Right cardiac atrium (tissue), 5 donors: ENCODE measurements at regions not wholly inside any gene's neighbourhood (a gene's known extent, or its start where the extent isn't known, plus 50 kb on each side); places are given as distances from the start of the nearest gene placed in this dataset.

Experiments used
- ATAC-seq, 2 donors: fragments of 200-7000 bp; cut with Tn5 transposase; one replicate each; pipeline versions ENCODE4 v1.8.0 to v1.9.1; 2020; ENCODE audit warnings: moderate library complexity in 2 of 2, mild to moderate bottlenecking in 1 of 2
- DNase-seq, 3 donors: peaks; one replicate each; pipeline ENCODE4 v3.0.0-alpha.2; 2020
- H3K27ac ChIP-seq: one replicate; pipeline ENCODE4 v1.5.1; 2013; ENCODE audit warnings: mild to moderate bottlenecking, low read length, control low read depth, moderate library complexity
- H3K27me3 ChIP-seq: one replicate; pipeline ENCODE4 v1.6.1; 2013; ENCODE audit not compliant: control insufficient read depth, insufficient read depth
- H3K4me1 ChIP-seq: one replicate; pipeline ENCODE4 v1.6.1; 2013; ENCODE audit warnings: low read length; ENCODE audit not compliant: control insufficient read depth, insufficient read depth
- H3K4me3 ChIP-seq: one replicate; pipeline ENCODE4 v1.5.1; 2013; ENCODE audit warnings: low read length, control low read depth
- H3K9me3 ChIP-seq: one replicate; pipeline ENCODE4 v1.6.1; 2013; ENCODE audit warnings: low read length; ENCODE audit not compliant: control insufficient read depth
- WGBS: extraction: QIAGEN DNeasy Blood & Tissue Kit; methylation state at CpG from one replicate; pipeline ENCODE4 v1.1.7; 2013; 5-methylcytosine and 5-hydroxymethylcytosine counted together
- intact Hi-C, 4 donors: fragments of 100-400 bp; cut with DNase I; formaldehyde crosslinking; loops; one replicate each; pipeline versions ENCODE4 v1.11.0 to v1.14.0; 2022 to 2023
- donor health status: healthy with polysubstance abuse.
- donor health status: DM: no; HTN: yes; CAD: no.
- donor health status: DM: no; HTN: no; CAD: no.
- donor health status: DM: no; HTN: yes; CAD: no; lungs with severe emphysema.
- donor health status: DM: yes; HTN: yes; CAD: no.

GRCh38 chr3:186469525-186469924, 74.7 kb downstream of the CRYGS start:
- intact Hi-C loops, result no loop called here
- no peaks in the 10 kb centered on the region for H3K4me1 ChIP-seq
- 72% methylated on average over 4 of the region's 4 CpGs for WGBS
- H3K27me3 ChIP-seq, result no peaks in the 10 kb centered on the region
- DNase-seq (no peak), ATAC-seq (no peak)
- no peak overlapping the region for H3K4me3 ChIP-seq
- H3K9me3 ChIP-seq, result no peaks in the 10 kb centered on the region
- H3K27ac ChIP-seq, result no peak overlapping the region

- Histone ChIP-seq H3K9me3 (no peaks in the 10 kb centered on the region), H3K4me3 (no peak overlapping the region), H3K27ac (no peak overlapping the region), H3K27me3 (no peaks in the 10 kb centered on the region), H3K4me1 (no peaks in the 10 kb centered on the region)
- WGBS, result 68% methylated on average over 2 of the region's 2 CpGs
- intact Hi-C loops, result no loop called here
- DNase-seq (no peak), ATAC-seq (no peak)
These were observed 76.2 kb downstream of the CRYGS start for GRCh38 chr3:186467969-186468368.

GRCh38 chr3:186466391-186466974, 77.7 kb downstream of the CRYGS start:
- H3K9me3 ChIP-seq, result no peaks in the 10 kb centered on the region
- DNase-seq (no peak), ATAC-seq (no peak)
- 32% methylated on average over 3 of the region's 3 CpGs for WGBS
- no peaks in the 10 kb centered on the region for H3K27me3 ChIP-seq
- intact Hi-C loops, result no loop called here
- H3K4me1 ChIP-seq, result no peaks in the 10 kb centered on the region
- no peak overlapping the region for H3K27ac ChIP-seq
- H3K4me3 ChIP-seq, result no peak overlapping the region

GRCh38 chr3:186465508-186465907, 78.7 kb downstream of the CRYGS start:
- DNase-seq (no peak), ATAC-seq (no peak)
- Histone ChIP-seq H3K27me3 (no peaks in the 10 kb centered on the region), H3K4me3 (no peak overlapping the region), H3K4me1 (no peaks in the 10 kb centered on the region), H3K27ac (no peak overlapping the region), H3K9me3 (no peaks in the 10 kb centered on the region)
- WGBS, result 94% methylated on average over 2 of the region's 2 CpGs
- intact Hi-C loops, result no loop called here

GRCh38 chr3:186464424-186465093, 79.6 kb downstream of the CRYGS start:
- H3K4me3 ChIP-seq, result no peak overlapping the region
- WGBS, result 90% methylated on average over 3 of the region's 3 CpGs

GRCh38 chr3:186461141-186461540, 83.0 kb downstream of the CRYGS start:
- H3K9me3 ChIP-seq, result no peaks in the 10 kb centered on the region
- intact Hi-C loops, result no loop called here
- 59% methylated on average over 1 of the region's 1 CpG for WGBS
- H3K4me3 ChIP-seq, result no peak overlapping the region
- H3K27ac ChIP-seq, result no peak overlapping the region
- ATAC-seq, result no peak
- no peaks in the 10 kb centered on the region for H3K27me3 ChIP-seq
- no peaks in the 10 kb centered on the region for H3K4me1 ChIP-seq
- no peak for DNase-seq

More at GRCh38 chr3:186464424-186465093, 79.6 kb downstream of the CRYGS start:
- H3K27ac ChIP-seq, result no peak overlapping the region
- H3K27me3 ChIP-seq, result no peaks in the 10 kb centered on the region
- no peaks in the 10 kb centered on the region for H3K4me1 ChIP-seq
- intact Hi-C loops, result no loop called here
- no peak for ATAC-seq
- no peaks in the 10 kb centered on the region for H3K9me3 ChIP-seq
- DNase-seq, result no peak

- no peaks in the 10 kb centered on the region for H3K9me3 ChIP-seq
- DNase-seq (no peak), ATAC-seq (no peak)
- no peaks in the 10 kb centered on the region for H3K4me1 ChIP-seq
- no peak overlapping the region for H3K27ac ChIP-seq
- no peak overlapping the region for H3K4me3 ChIP-seq
- H3K27me3 ChIP-seq, result no peaks in the 10 kb centered on the region
- WGBS, result 68% methylated on average over 2 of the region's 2 CpGs
- intact Hi-C loops, result no loop called here
These were observed 85.1 kb downstream of the CRYGS start for GRCh38 chr3:186459108-186459467.

- no peaks in the 10 kb centered on the region for H3K4me1 ChIP-seq
- H3K27ac ChIP-seq, result no peak overlapping the region
- DNase-seq, result no peak
- H3K9me3 ChIP-seq, result no peaks in the 10 kb centered on the region
- intact Hi-C loops, result no loop called here
- WGBS, result 60% methylated on average over 6 of the region's 6 CpGs
- no peaks in the 10 kb centered on the region for H3K27me3 ChIP-seq
- no peak overlapping the region for H3K4me3 ChIP-seq
- ATAC-seq, result no peak
These were observed 85.7 kb downstream of the CRYGS start for GRCh38 chr3:186458306-186459107.

- 86% methylated on average over 5 of the region's 5 CpGs for WGBS
- H3K27ac ChIP-seq, result no peak overlapping the region
- no peak for ATAC-seq
- no peak overlapping the region for H3K4me3 ChIP-seq
- DNase-seq, result no peak
- intact Hi-C loops, result no loop called here
- H3K9me3 ChIP-seq, result no peaks in the 10 kb centered on the region
- H3K27me3 ChIP-seq, result no peaks in the 10 kb centered on the region
- no peaks in the 10 kb centered on the region for H3K4me1 ChIP-seq
These were observed 86.9 kb downstream of the CRYGS start for GRCh38 chr3:186457236-186457635.

- no peak for ATAC-seq
- intact Hi-C loops, result no loop called here
- H3K4me1 ChIP-seq, result no peaks in the 10 kb centered on the region
- H3K9me3 ChIP-seq, result no peaks in the 10 kb centered on the region
- H3K27ac ChIP-seq, result no peak overlapping the region
- 82% methylated on average over 10 of the region's 10 CpGs for WGBS
- H3K4me3 ChIP-seq, result no peak overlapping the region
- H3K27me3 ChIP-seq, result no peaks in the 10 kb centered on the region
- no peak for DNase-seq
These were observed 87.4 kb downstream of the CRYGS start for GRCh38 chr3:186456731-186457191.

- H3K4me1 ChIP-seq, result no peaks in the 10 kb centered on the region
- no peak overlapping the region for H3K4me3 ChIP-seq
- intact Hi-C loops, result no loop called here
- H3K27me3 ChIP-seq, result no peaks in the 10 kb centered on the region
- ATAC-seq (no peak), DNase-seq (no peak)
- 86% methylated on average over 14 of the region's 14 CpGs for WGBS
- H3K27ac ChIP-seq, result no peak overlapping the region
- no peaks in the 10 kb centered on the region for H3K9me3 ChIP-seq
These were observed 89.1 kb downstream of the CRYGS start for GRCh38 chr3:186454881-186455703.
